H1 (cell line): ENCODE measurements at regions not wholly inside any gene's neighbourhood (a gene's known extent, or its start where the extent isn't known, plus 50 kb on each side); places are given as distances from the start of the nearest gene placed in this dataset.

ENCODE experiments used
- RFX5 ChIP-seq: IDR thresholded peaks from 2 replicates; pipeline ENCODE4 v1.6.1; 2011; ENCODE audit warnings: low read depth, low read length, improper control_type of control experiment, borderline replicate concordance
- SIRT6 ChIP-seq: IDR thresholded peaks from one replicate; pipeline ENCODE4 v1.7.1; 2012; ENCODE audit warnings: low read length, inconsistent platforms
- SP2 ChIP-seq: IDR thresholded peaks from 2 replicates; pipeline ENCODE4 v1.6.1; 2012; ENCODE audit warnings: mild to moderate bottlenecking, low read length, inconsistent platforms
- TF ChIP-seq, protein P1 (sequence below): fragments of 300-600 bp; sonication (generic); IDR thresholded peaks from 2 replicates; pipeline ENCODE4 v1.7.1; 2012; ENCODE audit warnings: low read length, moderate library complexity, mild to moderate bottlenecking, inconsistent platforms; ENCODE audit not compliant: insufficient replicate concordance

- TF ChIP-seq, protein P1, sequence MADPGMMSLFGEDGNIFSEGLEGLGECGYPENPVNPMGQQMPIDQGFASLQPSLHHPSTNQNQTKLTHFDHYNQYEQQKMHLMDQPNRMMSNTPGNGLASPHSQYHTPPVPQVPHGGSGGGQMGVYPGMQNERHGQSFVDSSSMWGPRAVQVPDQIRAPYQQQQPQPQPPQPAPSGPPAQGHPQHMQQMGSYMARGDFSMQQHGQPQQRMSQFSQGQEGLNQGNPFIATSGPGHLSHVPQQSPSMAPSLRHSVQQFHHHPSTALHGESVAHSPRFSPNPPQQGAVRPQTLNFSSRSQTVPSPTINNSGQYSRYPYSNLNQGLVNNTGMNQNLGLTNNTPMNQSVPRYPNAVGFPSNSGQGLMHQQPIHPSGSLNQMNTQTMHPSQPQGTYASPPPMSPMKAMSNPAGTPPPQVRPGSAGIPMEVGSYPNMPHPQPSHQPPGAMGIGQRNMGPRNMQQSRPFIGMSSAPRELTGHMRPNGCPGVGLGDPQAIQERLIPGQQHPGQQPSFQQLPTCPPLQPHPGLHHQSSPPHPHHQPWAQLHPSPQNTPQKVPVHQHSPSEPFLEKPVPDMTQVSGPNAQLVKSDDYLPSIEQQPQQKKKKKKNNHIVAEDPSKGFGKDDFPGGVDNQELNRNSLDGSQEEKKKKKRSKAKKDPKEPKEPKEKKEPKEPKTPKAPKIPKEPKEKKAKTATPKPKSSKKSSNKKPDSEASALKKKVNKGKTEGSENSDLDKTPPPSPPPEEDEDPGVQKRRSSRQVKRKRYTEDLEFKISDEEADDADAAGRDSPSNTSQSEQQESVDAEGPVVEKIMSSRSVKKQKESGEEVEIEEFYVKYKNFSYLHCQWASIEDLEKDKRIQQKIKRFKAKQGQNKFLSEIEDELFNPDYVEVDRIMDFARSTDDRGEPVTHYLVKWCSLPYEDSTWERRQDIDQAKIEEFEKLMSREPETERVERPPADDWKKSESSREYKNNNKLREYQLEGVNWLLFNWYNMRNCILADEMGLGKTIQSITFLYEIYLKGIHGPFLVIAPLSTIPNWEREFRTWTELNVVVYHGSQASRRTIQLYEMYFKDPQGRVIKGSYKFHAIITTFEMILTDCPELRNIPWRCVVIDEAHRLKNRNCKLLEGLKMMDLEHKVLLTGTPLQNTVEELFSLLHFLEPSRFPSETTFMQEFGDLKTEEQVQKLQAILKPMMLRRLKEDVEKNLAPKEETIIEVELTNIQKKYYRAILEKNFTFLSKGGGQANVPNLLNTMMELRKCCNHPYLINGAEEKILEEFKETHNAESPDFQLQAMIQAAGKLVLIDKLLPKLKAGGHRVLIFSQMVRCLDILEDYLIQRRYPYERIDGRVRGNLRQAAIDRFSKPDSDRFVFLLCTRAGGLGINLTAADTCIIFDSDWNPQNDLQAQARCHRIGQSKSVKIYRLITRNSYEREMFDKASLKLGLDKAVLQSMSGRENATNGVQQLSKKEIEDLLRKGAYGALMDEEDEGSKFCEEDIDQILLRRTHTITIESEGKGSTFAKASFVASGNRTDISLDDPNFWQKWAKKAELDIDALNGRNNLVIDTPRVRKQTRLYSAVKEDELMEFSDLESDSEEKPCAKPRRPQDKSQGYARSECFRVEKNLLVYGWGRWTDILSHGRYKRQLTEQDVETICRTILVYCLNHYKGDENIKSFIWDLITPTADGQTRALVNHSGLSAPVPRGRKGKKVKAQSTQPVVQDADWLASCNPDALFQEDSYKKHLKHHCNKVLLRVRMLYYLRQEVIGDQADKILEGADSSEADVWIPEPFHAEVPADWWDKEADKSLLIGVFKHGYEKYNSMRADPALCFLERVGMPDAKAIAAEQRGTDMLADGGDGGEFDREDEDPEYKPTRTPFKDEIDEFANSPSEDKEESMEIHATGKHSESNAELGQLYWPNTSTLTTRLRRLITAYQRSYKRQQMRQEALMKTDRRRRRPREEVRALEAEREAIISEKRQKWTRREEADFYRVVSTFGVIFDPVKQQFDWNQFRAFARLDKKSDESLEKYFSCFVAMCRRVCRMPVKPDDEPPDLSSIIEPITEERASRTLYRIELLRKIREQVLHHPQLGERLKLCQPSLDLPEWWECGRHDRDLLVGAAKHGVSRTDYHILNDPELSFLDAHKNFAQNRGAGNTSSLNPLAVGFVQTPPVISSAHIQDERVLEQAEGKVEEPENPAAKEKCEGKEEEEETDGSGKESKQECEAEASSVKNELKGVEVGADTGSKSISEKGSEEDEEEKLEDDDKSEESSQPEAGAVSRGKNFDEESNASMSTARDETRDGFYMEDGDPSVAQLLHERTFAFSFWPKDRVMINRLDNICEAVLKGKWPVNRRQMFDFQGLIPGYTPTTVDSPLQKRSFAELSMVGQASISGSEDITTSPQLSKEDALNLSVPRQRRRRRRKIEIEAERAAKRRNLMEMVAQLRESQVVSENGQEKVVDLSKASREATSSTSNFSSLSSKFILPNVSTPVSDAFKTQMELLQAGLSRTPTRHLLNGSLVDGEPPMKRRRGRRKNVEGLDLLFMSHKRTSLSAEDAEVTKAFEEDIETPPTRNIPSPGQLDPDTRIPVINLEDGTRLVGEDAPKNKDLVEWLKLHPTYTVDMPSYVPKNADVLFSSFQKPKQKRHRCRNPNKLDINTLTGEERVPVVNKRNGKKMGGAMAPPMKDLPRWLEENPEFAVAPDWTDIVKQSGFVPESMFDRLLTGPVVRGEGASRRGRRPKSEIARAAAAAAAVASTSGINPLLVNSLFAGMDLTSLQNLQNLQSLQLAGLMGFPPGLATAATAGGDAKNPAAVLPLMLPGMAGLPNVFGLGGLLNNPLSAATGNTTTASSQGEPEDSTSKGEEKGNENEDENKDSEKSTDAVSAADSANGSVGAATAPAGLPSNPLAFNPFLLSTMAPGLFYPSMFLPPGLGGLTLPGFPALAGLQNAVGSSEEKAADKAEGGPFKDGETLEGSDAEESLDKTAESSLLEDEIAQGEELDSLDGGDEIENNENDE = no peak
- TF ChIP-seq SIRT6 = no peak
- no peak for TF ChIP-seq SP2
- no peak for TF ChIP-seq RFX5
Measured at GRCh38 chr4:24668956-24669355, 84.6 kb upstream of the DHX15 start (continued).
